HG03460 (cell line): ENCODE measurements at regions not wholly inside any gene's neighbourhood (a gene's known extent, or its start where the extent isn't known, plus 50 kb on each side); places are given as distances from the start of the nearest gene placed in this dataset.

Source experiments
- ATAC-seq: cut with Tn5 transposase; IDR thresholded peaks from one replicate; pipeline ENCODE4 v1.9.1; 2021; ENCODE audit not compliant: unreplicated experiment

DNA sequence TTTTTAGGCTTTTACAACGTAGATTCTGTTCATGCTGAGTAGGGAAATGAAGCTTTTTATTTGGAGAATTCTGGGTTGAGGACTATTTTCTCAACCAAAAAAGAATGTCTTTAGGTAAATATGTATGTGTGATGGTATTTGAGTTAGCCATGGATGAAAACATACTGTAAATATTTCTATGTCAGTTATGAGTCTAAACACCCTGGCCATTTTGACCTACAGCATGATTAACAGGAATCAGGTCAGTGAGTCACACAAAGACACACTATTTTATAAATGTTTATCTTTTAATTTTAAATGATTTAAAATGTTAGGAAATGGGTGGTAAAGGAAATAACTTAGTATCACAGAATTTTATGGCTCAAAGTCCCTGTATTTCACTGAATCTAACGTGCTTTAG is 851.7 kb upstream of the MAP3K7 start:
- ATAC-seq, result no peak

- ATAC-seq, result no peak
These were observed 850.5 kb upstream of the MAP3K7 start for GRCh38 chr6:91437315-91437729.

- ATAC-seq, result no peak
These were observed 849.6 kb upstream of the MAP3K7 start for GRCh38 chr6:91436448-91436847.

DNA sequence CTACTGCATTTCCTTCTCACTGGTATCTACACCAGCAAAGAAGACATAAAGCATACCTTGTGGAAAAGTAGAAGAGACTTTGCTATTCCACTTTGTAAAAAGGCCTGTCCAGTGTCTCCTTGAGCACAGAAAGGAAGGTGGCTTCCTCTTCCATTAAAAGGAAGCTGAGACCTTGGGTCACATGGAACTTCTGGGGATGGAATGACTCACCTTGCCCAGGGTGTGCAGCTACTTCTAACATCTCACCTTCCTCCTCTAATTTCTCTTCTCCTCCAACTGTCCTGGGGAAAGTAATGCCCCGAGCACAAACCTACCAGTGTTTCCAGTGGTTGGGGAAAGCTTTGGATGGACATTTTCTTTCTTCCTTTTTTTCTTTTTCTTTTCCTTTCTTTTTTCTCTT is 848.8 kb upstream of the MAP3K7 start:
- ATAC-seq, result no peak

DNA sequence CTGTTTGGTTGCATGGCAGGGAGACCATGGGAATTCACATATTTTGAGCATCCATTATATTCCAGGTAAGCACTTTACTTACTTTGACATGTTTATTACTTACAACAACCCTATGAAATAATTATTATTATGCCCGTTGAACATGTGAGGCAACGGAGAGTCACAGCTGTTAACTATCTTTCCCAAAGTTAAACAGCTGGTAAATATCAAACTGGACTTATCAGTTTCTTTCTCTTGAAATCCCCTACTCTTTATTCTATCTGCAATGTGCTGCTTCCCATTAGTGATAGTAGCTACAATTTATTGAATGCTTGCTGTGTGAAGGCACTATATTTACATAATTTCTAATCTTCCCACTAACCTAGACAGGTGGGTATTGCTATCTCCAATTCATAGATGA is 847.7 kb upstream of the MAP3K7 start:
- ATAC-seq, result no peak

- ATAC-seq, result no peak
These were observed 847.0 kb upstream of the MAP3K7 start for GRCh38 chr6:91433660-91434534.

DNA sequence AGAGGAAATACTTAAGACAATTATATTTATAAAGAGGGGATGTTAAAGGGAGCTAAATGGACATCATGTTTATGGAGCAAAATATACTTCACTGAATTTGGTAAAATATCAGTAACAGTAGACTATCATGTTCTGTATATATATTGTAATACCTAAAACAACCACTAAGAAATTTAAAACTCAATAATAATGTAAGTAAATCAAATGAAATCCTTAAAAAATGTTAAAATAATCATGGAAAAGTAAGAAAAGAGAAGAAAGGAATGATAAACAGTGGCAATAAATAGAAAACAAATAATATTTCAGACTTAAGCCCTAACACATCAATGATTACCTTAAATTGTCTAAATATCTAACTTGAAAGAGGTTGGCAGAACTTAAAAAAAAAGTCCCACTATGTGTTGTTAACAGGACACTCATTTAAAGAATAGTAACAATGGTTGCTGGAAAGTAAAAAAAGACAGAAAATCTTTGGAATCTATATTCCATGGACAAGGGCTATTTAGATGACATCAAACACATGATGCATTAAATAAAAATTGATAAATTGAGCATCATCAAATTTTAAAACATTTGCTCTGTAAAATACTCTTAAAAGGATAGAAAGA is 842.2 kb upstream of the MAP3K7 start:
- no peak for ATAC-seq

DNA sequence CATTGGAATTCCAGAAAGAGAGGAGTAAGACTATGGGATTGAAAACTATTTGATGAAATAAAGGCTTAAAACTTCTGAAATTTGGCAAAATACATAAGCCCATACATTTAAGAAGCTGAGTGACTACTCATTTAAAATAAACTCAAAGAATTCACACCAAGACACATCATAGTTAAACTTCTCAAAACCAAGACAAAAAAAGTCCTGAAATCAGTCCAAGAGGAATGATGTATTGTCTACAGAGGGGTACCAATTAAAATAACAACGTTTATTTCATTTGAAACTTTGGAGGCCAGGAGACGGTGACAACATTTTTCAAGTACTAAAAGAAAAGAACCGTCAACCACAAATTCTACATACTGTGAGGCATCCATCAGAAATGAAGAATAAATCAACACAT is 841.4 kb upstream of the MAP3K7 start:
- no peak for ATAC-seq

DNA sequence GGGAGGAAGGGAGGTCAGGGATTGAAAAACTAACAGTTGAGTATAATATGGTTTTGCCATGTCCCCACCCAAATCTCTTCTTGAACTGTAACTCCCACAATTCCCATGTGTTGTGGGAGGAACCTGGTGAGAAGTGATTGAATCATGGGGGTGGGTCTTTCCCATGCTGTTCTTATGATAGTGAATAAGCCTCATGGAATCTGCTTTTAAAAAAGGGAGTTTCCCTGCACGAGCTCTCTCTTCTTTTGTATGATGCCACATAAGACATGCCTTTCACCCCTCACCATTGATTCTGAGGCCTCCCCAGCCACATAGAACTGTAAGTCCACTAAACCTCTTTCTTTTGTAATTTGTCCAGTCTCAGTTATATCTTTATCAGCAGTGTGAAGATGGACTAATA is 833.4 kb upstream of the MAP3K7 start:
- ATAC-seq, result no peak

DNA sequence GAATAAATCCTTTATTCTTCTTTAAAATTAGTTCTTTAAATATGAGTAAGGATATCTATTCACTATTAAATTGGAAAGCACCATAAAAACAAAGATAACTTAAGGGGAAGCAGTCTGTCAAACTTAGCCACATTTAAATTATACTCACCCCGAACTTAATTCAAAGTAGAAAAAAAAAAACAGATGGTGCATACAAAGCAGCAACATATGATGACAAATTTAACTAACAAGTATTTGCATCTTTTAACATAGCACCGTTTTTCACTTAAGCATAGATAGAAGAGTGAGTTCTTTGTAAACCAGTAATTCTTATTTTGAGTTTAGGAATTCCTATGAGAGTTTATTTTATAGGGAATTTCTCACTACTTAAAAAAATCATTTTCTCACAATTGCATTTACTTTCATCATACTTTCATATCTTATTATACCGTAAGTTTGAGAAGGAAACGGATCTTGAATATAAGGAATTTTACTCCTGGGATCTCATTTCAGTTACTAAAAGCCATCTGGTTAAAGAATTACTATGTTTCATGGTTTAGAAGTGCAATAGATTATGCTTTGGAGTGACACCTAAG is 828.2 kb upstream of the MAP3K7 start:
- ATAC-seq, result no peak

DNA sequence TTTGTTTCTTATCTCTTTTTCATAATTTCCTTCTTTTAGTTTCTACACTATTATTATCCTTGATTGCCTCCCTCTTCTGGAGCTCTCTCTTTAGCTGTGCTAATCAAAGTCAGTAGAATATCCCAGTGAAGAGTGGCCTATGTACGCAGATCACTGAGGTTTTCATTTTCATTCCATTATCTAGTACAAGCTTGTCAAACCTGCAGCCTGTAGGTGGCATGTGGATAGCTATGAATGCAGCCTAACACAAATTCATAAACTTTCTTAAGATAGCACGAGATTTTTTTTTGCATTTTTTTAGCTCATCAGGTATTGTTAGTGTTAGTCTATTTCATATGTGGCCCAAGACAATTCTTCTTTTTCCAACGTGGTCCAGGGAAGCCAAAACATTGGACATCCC is 825.7 kb upstream of the MAP3K7 start:
- ATAC-seq, result no peak

- no peak for ATAC-seq
These were observed 820.8 kb upstream of the MAP3K7 start for GRCh38 chr6:91407706-91408105.

GRCh38 chr6:91392951-91393350 is 806.1 kb upstream of the MAP3K7 start:
- no peak for ATAC-seq

GRCh38 chr6:91387290-91388059 is 800.6 kb upstream of the MAP3K7 start:
- no peak for ATAC-seq

DNA sequence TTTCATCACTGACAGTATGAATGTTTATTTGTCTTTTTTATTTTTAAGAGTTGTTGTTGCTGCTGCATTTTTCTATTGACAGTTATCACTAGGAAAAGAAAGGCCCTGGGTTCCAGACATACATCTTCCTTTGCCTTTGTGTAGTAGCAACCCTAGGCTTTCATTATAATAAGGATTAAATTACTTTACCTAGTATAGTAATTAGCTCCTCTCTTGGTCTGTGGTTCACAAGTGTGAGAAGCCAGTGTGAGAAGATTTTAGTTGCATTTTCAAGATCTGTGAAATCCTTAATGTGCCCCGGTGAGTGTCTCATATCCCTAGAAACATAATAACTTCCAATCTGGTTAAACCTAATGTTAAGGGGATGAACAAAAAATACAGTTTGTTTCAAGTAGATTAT is 799.3 kb upstream of the MAP3K7 start:
- ATAC-seq, result no peak

GRCh38 chr6:91383207-91383606 is 796.3 kb upstream of the MAP3K7 start:
- no peak for ATAC-seq

- ATAC-seq, result no peak
These were observed 789.8 kb upstream of the MAP3K7 start for GRCh38 chr6:91376686-91377085.

GRCh38 chr6:91366781-91367180 is 779.9 kb upstream of the MAP3K7 start:
- ATAC-seq, result no peak

- ATAC-seq, result no peak
These were observed 772.1 kb upstream of the MAP3K7 start for GRCh38 chr6:91358986-91359385.

- ATAC-seq, result no peak
These were observed 766.0 kb upstream of the MAP3K7 start for GRCh38 chr6:91352878-91353277.

GRCh38 chr6:91352321-91352720 is 765.4 kb upstream of the MAP3K7 start:
- no peak for ATAC-seq
